GM19025 (cell line): ENCODE measurements at regions not wholly inside any gene's neighbourhood (a gene's known extent, or its start where the extent isn't known, plus 50 kb on each side); places are given as distances from the start of the nearest gene placed in this dataset.

ENCODE experiments used
- ATAC-seq: cut with Tn5 transposase; IDR thresholded peaks from one replicate; pipeline ENCODE4 v1.9.1; 2021; ENCODE audit warnings: mild to moderate bottlenecking, low read depth, moderate library complexity; ENCODE audit not compliant: unreplicated experiment

GRCh38 chr5:152844713-152845112 lies 439.6 kb upstream of the NMUR2 start:
- ATAC-seq: no peak

- ATAC-seq: no peak
Measured at GRCh38 chr5:152853361-152853760, 448.3 kb upstream of the NMUR2 start.

- no peak for ATAC-seq
Measured at GRCh38 chr5:152855441-152855840, 450.4 kb upstream of the NMUR2 start.

- ATAC-seq: no peak
Measured at GRCh38 chr5:152861231-152861630, 456.2 kb upstream of the NMUR2 start.

- no peak for ATAC-seq
Measured at GRCh38 chr5:152864447-152864846, 459.4 kb upstream of the NMUR2 start.

GRCh38 chr5:152864991-152865390 lies 459.9 kb upstream of the NMUR2 start:
- no peak for ATAC-seq

- no peak for ATAC-seq
Measured at GRCh38 chr5:152869971-152870370, 464.9 kb upstream of the NMUR2 start.

GRCh38 chr5:152882621-152883020 lies 477.5 kb upstream of the NMUR2 start:
- no peak for ATAC-seq

- no peak for ATAC-seq
Measured at GRCh38 chr5:152883066-152883775, 478.1 kb upstream of the NMUR2 start.

GRCh38 chr5:152884006-152884405 lies 478.9 kb upstream of the NMUR2 start:
- ATAC-seq: no peak

GRCh38 chr5:152900332-152900731 lies 495.3 kb upstream of the NMUR2 start:
- ATAC-seq: no peak

GRCh38 chr5:152901754-152902153 lies 496.7 kb upstream of the NMUR2 start:
- no peak for ATAC-seq

GRCh38 chr5:152905286-152905685 lies 500.2 kb upstream of the NMUR2 start:
- ATAC-seq: no peak

- ATAC-seq: no peak
Measured at GRCh38 chr5:152907488-152908245, 502.6 kb upstream of the NMUR2 start.

GRCh38 chr5:152912924-152913323 lies 507.8 kb upstream of the NMUR2 start:
- ATAC-seq: no peak

GRCh38 chr5:152932621-152933020 lies 527.5 kb upstream of the NMUR2 start:
- ATAC-seq: no peak

- no peak for ATAC-seq
Measured at GRCh38 chr5:152933056-152933455, 528.0 kb upstream of the NMUR2 start.

- ATAC-seq: no peak
Measured at GRCh38 chr5:152938630-152939029, 533.6 kb upstream of the NMUR2 start.

- no peak for ATAC-seq
Measured at GRCh38 chr5:152942633-152943336, 537.7 kb upstream of the NMUR2 start.

- no peak for ATAC-seq
Measured at GRCh38 chr5:152953788-152954483, 536.5 kb upstream of the GRIA1 start.
